K562 (cell line): ENCODE measurements at regions not wholly inside any gene's neighbourhood (a gene's known extent, or its start where the extent isn't known, plus 50 kb on each side); places are given as distances from the start of the nearest gene placed in this dataset.

Experiments
- ATAC-seq: fragments of 200-7000 bp; cut with Tn5 transposase; 3 replicates; pipeline ENCODE4 v1.9.1; 2020; ENCODE audit warnings: moderate library complexity
- BruUV-seq: library from RNA; stranded (reverse); fragments of 400-500 nt; replicated peaks from 2 replicates; lab custom pipeline; 2021; lab: Mats Ljungman, UMichigan
- CTCF ChIA-PET: fragments of 300-600 bp; formaldehyde crosslinking; extraction: SDS; loops from one replicate; lab custom pipeline; 2021; ENCODE audit warnings: low intra/inter-chr PET ratio; lab: Yijun Ruan, JAX
- POLR2A ChIA-PET: fragments of 300-600, 350-650 bp; sonication (Branson Sonifier 250); formaldehyde crosslinking; extraction: SDS; loops from one replicate; lab custom pipeline; 2021; ENCODE audit warnings: antibody characterized with exemption, inconsistent platforms; lab: Yijun Ruan, JAX
- DNase-seq, 4 experiments: peaks; one replicate each; pipeline versions ENCODE4 v3.0.0 to v3.0.0-alpha.2; 2011 to 2018; ENCODE audit warnings: low spot score in 3 of 4, mixed read lengths in 3 of 4; ENCODE audit errors: extremely low read depth in 1 of 4
- FAIRE-seq: peaks from 2 replicates; lab custom pipeline; 2011; peaks lifted over from hg19 to GRCh38; lab: Jason Lieb, UNC
- H2AFZ ChIP-seq: 2 replicates; pipeline ENCODE4 v1.6.0; 2011; ENCODE audit warnings: low read depth, low read length, control low read depth, inconsistent platforms
- H3K27ac ChIP-seq: fragments of 200-600 bp; 3 replicates; pipeline ENCODE4 v1.8.0; 2011; ENCODE audit warnings: low read depth, mild to moderate bottlenecking, control low read depth, inconsistent platforms, low read length, moderate library complexity, mixed read lengths; ENCODE audit errors: extremely low read depth
- H3K27me3 ChIP-seq, 2 experiments: fragments of 300-600 bp in 1 of 2; 2 replicates in 1 of 2; 3 replicates in 1 of 2; pipeline versions ENCODE4 v1.6.0 to v1.8.0; 2011; ENCODE audit warnings: inconsistent platforms in 2 of 2, low read length in 2 of 2, mild to moderate bottlenecking in 1 of 2, mixed read lengths in 1 of 2, moderate library complexity in 1 of 2; ENCODE audit not compliant: control insufficient read depth in 2 of 2, insufficient read depth in 2 of 2
- H3K36me3 ChIP-seq: fragments of 300-600 bp; 3 replicates; pipeline ENCODE4 v1.8.0; 2011; ENCODE audit warnings: mild to moderate bottlenecking, low read length, inconsistent platforms; ENCODE audit not compliant: control insufficient read depth, insufficient read depth
- H3K4me1 ChIP-seq, 2 experiments: fragments of 200-600 bp in 1 of 2; replicated peaks in 1 of 2; 2 replicates in 1 of 2; 3 replicates in 1 of 2; pipeline versions ENCODE4 v1.5.1 to v1.8.0; 2011; ENCODE audit warnings: inconsistent platforms in 2 of 2, low read length in 2 of 2, mild to moderate bottlenecking in 1 of 2, mixed read lengths in 1 of 2, moderate library complexity in 1 of 2; ENCODE audit not compliant: control insufficient read depth in 2 of 2, insufficient read depth in 2 of 2
- H3K4me2 ChIP-seq: 2 replicates; pipeline ENCODE4 v1.6.1; 2011; ENCODE audit warnings: low read length, control low read depth, inconsistent platforms, mixed read lengths; ENCODE audit not compliant: insufficient read depth
- H3K4me3 ChIP-seq: fragments of 200-600 bp; sonication (generic), shearing (Covaris generic); 2 replicates; pipeline ENCODE4 v1.5.1; 2016; ENCODE audit warnings: control low read depth, inconsistent platforms
- H3K79me2 ChIP-seq: fragments of 200-600 bp; 3 replicates; pipeline ENCODE4 v1.8.0; 2011; ENCODE audit warnings: low read length, inconsistent platforms; ENCODE audit not compliant: control insufficient read depth, insufficient read depth
- H3K9ac ChIP-seq, 2 experiments: 2 replicates each; pipeline versions ENCODE4 v1.6.0 to v1.6.1; 2011; ENCODE audit warnings: low read depth in 2 of 2, low read length in 2 of 2, control low read depth in 1 of 2, inconsistent platforms in 1 of 2, mild to moderate bottlenecking in 1 of 2, mixed read lengths in 1 of 2; ENCODE audit not compliant: insufficient read depth in 1 of 2
- H3K9me1 ChIP-seq: one replicate; pipeline ENCODE4 v1.6.0; 2011; ENCODE audit warnings: inconsistent platforms, mild to moderate bottlenecking, low read length, moderate library complexity; ENCODE audit not compliant: control insufficient read depth, insufficient read depth
- H3K9me3 ChIP-seq: replicated peaks from 2 replicates; pipeline ENCODE4 v1.5.1; 2011; ENCODE audit warnings: low read depth, low read length, inconsistent platforms; ENCODE audit not compliant: control insufficient read depth, insufficient read depth
- H4K20me1 ChIP-seq: replicated peaks from 2 replicates; pipeline ENCODE4 v1.6.1; 2011; ENCODE audit warnings: low read length, inconsistent platforms, mixed read lengths; ENCODE audit not compliant: control insufficient read depth, insufficient read depth
- JUNB ChIP-seq: fragments of 450-650 bp; formaldehyde crosslinking; conservative IDR thresholded peaks from 2 replicates; pipeline ENCODE4 v1.4.0; 2020; ENCODE audit warnings: mild to moderate bottlenecking
- MXI1 ChIP-seq: IDR thresholded peaks from 2 replicates; pipeline ENCODE4 v1.6.1; 2011; ENCODE audit warnings: low read depth, mild to moderate bottlenecking, improper control_type of control experiment, low read length
- NUFIP1 ChIP-seq: fragments of 450-650 bp; IDR thresholded peaks from 2 replicates; pipeline ENCODE4 v1.6.1; 2018; ENCODE audit not compliant: partially characterized antibody
- PML ChIP-seq: IDR thresholded peaks from 2 replicates; pipeline ENCODE4 v1.6.1; 2012; ENCODE audit warnings: low read length, inconsistent platforms
- SMARCA4 ChIP-seq: fragments of 450-650 bp; IDR thresholded peaks from 2 replicates; pipeline ENCODE4 v1.6.1; 2016
- TEAD1 ChIP-seq, 2 experiments: fragments of 450-650 bp in 1 of 2; sonication (generic) in 1 of 2; formaldehyde crosslinking; IDR thresholded peaks; 2 replicates each; pipeline versions ENCODE4 v1.4.0 to v1.8.0; 2020 to 2022; ENCODE audit warnings: mild to moderate bottlenecking in 2 of 2, missing genetic modification reagents in 1 of 2
- TSHZ1 ChIP-seq: fragments of 250-450 bp; sonication (Bioruptor Pico); IDR thresholded peaks from 2 replicates; pipeline ENCODE4 v1.4.0; 2020; ENCODE audit warnings: mild to moderate bottlenecking, moderate library complexity
- ZBTB33 ChIP-seq: sonication (generic); formaldehyde crosslinking; IDR thresholded peaks from 2 replicates; pipeline ENCODE4 v1.8.1; 2023; ENCODE audit warnings: mild to moderate bottlenecking, missing genetic modification reagents
- ZNF398 ChIP-seq: fragments of 250-450 bp; sonication (Bioruptor Pico); IDR thresholded peaks from 2 replicates; pipeline ENCODE4 v1.8.0; 2021; ENCODE audit warnings: moderate library complexity, mild to moderate bottlenecking, inconsistent platforms
- WGBS: fragments of 100-300 bp; shearing (Covaris generic); methylation state at CpG from one replicate; pipeline ENCODE4 v1.1.6; 2016; ENCODE audit warnings: low coverage, mixed read lengths; ENCODE audit not compliant: insufficient coverage; ENCODE audit errors: missing lambda C conversion rate; 5-methylcytosine and 5-hydroxymethylcytosine counted together
- in situ Hi-C: fragments of 300-500 bp; cut with MboI; formaldehyde crosslinking; loops from 4 replicates; pipeline ENCODE4 v1.15.0; 2018; ENCODE audit warnings: inconsistent platforms, mixed read lengths
- intact Hi-C: fragments of 100-400 bp; cut with micrococcal nuclease; formaldehyde crosslinking; loops from 2 replicates; pipeline ENCODE4 v1.14.2; 2022

DNA sequence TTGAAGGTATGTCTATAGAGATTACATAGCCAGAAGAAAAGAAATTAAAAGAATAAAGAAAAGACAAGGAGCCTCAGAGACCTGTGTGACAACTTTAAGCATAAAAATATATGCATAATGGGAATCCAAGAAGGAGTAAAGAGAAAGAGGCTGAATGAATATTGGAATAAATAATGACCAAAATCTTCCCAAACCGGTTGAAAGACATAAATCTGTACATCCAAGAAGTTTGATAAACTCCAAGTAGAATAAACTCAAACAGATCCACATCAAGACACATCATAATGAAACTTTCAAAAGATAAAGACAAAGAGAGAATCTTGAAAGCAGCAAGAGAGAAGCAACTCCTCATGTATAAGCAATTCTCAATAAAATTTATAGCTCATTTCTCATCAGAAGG, 132.4 kb upstream of the ZNF516 start:
- no peaks in the 10 kb centered on the region for H3K9me3 ChIP-seq
- no peak for ATAC-seq
- DNase-seq: no peak
- in situ Hi-C loops (no loop called here), intact Hi-C loops (no loop called here)
- no peak overlapping the region for H3K9ac ChIP-seq
- H3K27ac ChIP-seq: no peak overlapping the region
- no TSS peak for BruUV-seq
- POLR2A ChIA-PET: no interaction called here
- TF ChIP-seq SMARCA4 (no peak), PML (no peak), NUFIP1 (no peak), ZNF398 (CRISPR knock-in tag) (no peak)
- no peaks in the 10 kb centered on the region for H3K36me3 ChIP-seq
- peaks cover 0 to 11% of the 10 kb centered on the region in 2 experiments; a peak in 2 of 5 replicates for H3K27me3 ChIP-seq
- CTCF ChIA-PET: no interaction called here
- no peaks in the 10 kb centered on the region for H3K4me1 ChIP-seq
- H4K20me1 ChIP-seq: no peaks in the 10 kb centered on the region
- no peaks in the 10 kb centered on the region for H3K9me1 ChIP-seq
- FAIRE-seq: no peak
- no peak overlapping the region for H3K4me3 ChIP-seq
- H3K4me2 ChIP-seq: no peak overlapping the region
- 0% methylated on average over 1 of the region's 1 CpG for WGBS
- H2AFZ ChIP-seq: no peak overlapping the region
- H3K79me2 ChIP-seq: no peaks in the 10 kb centered on the region

DNA sequence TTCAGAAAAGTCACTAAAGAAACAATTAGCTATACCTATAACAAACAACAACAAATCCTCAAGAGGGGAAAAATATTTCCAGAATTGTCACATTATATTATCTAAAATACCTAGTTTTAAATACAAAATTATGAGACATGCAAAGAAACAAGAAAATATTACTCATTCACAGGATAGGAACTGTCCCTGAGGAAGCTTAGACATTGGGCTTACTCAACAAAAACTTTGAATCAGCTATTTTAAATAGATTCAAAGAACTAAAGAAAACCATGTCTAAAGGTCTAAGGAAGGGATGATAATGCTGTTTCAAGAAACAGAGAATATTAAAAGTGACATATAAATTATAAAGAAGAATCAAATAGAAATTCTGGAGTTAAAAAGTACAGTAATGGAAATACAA, 131.9 kb upstream of the ZNF516 start:
- Histone ChIP-seq H3K36me3 (no peaks in the 10 kb centered on the region), H2AFZ (no peak overlapping the region), H3K27ac (no peak overlapping the region), H4K20me1 (no peaks in the 10 kb centered on the region), H3K79me2 (no peaks in the 10 kb centered on the region), H3K4me1 (no peaks in the 10 kb centered on the region), H3K9me3 (no peaks in the 10 kb centered on the region), H3K9me1 (no peaks in the 10 kb centered on the region), H3K9ac (no peak overlapping the region), H3K27me3 (peaks cover 0 to 14% of the 10 kb centered on the region in 2 experiments; a peak in 2 of 5 replicates), H3K4me2 (no peak overlapping the region), H3K4me3 (no peak overlapping the region)
- no peak for DNase-seq
- in situ Hi-C loops: no loop called here
- ATAC-seq: no peak
- intact Hi-C loops: no loop called here
- no peak for FAIRE-seq
- POLR2A ChIA-PET: no interaction called here
- BruUV-seq: no TSS peak
- CTCF ChIA-PET: no interaction called here
- TF ChIP-seq TEAD1 (CRISPR knock-in tag; IDR thresholded peaks at IDR 0.05) (no peak), MXI1 (no peak), TSHZ1 (CRISPR knock-in tag) (no peak), JUNB (no peak), ZBTB33 (CRISPR knock-in tag) (no peak)
